ENCODE measurements at regions not wholly inside any gene's neighbourhood (a gene's known extent, or its start where the extent isn't known, plus 50 kb on each side); places are given as distances from the start of the nearest gene placed in this dataset.
"Not testable (repeated sequence)": the region's sequence is repeated elsewhere in the genome, so short reads cannot be mapped to it uniquely, and the experiment has no call there.

- ATAC-seq (replicated peaks): no peak
- Mint-ChIP-seq H3K9me3 (no peaks in the 10 kb centered on the region), H3K36me3 (ENCODE audit: low read depth) (no peaks in the 10 kb centered on the region), H3K4me1 (no peaks in the 10 kb centered on the region), H3K27me3 (no peaks in the 10 kb centered on the region), H3K4me3 (no peak overlapping the region), H3K27ac (no peak overlapping the region)
Observed at GRCh38 chr3:82128271-82128670, 366.8 kb upstream of the GBE1 start.

- Mint-ChIP-seq H3K4me1 (no peaks in the 10 kb centered on the region), H3K9me3 (no peaks in the 10 kb centered on the region), H3K4me3 (no peak overlapping the region), H3K36me3 (ENCODE audit: low read depth) (no peaks in the 10 kb centered on the region), H3K27ac (no peak overlapping the region), H3K27me3 (no peaks in the 10 kb centered on the region)
- no peak for ATAC-seq (replicated peaks)
Observed at GRCh38 chr3:82122554-82123345, 361.3 kb upstream of the GBE1 start.

- H3K36me3 Mint-ChIP-seq (ENCODE audit: low read depth): no peaks in the 10 kb centered on the region
- peaks cover 13% of the 10 kb centered on the region for H3K9me3 Mint-ChIP-seq
- H3K4me1 Mint-ChIP-seq: no peaks in the 10 kb centered on the region
Observed at GRCh38 chr3:82114589-82114988, 353.1 kb upstream of the GBE1 start.

GRCh38 chr3:82110721-82111120, 349.3 kb upstream of the GBE1 start:
- H3K27ac Mint-ChIP-seq; H3K27me3 Mint-ChIP-seq; H3K36me3 Mint-ChIP-seq (ENCODE audit: low read depth); ATAC-seq (replicated peaks); H3K4me1 Mint-ChIP-seq; H3K4me3 Mint-ChIP-seq: not testable (repeated sequence)
- H3K9me3 Mint-ChIP-seq: peaks cover 13% of the 10 kb centered on the region

More at GRCh38 chr3:82114589-82114988, 353.1 kb upstream of the GBE1 start:
- H3K27ac Mint-ChIP-seq: no peak overlapping the region
- peaks cover 3% of the 10 kb centered on the region for H3K27me3 Mint-ChIP-seq
- H3K4me3 Mint-ChIP-seq: no peak overlapping the region
- no peak for ATAC-seq (replicated peaks)

- Mint-ChIP-seq H3K4me3 (no peak overlapping the region), H3K36me3 (ENCODE audit: low read depth) (no peaks in the 10 kb centered on the region), H3K4me1 (no peaks in the 10 kb centered on the region), H3K27me3 (peaks cover 3% of the 10 kb centered on the region), H3K27ac (no peak overlapping the region), H3K9me3 (no peaks in the 10 kb centered on the region)
- no peak for ATAC-seq (replicated peaks)
Observed at GRCh38 chr3:82103241-82103640, 341.8 kb upstream of the GBE1 start.

- peaks cover 3% of the 10 kb centered on the region for H3K27me3 Mint-ChIP-seq
- H3K27ac Mint-ChIP-seq: no peak overlapping the region
- no peak overlapping the region for H3K4me3 Mint-ChIP-seq
- no peaks in the 10 kb centered on the region for H3K36me3 Mint-ChIP-seq (ENCODE audit: low read depth)
- ATAC-seq (replicated peaks): no peak
- H3K4me1 Mint-ChIP-seq: no peaks in the 10 kb centered on the region
- no peaks in the 10 kb centered on the region for H3K9me3 Mint-ChIP-seq
Observed at GRCh38 chr3:82100378-82100777, 338.9 kb upstream of the GBE1 start.

GRCh38 chr3:82093641-82094040, 332.2 kb upstream of the GBE1 start:
- Mint-ChIP-seq H3K27ac (no peak overlapping the region), H3K9me3 (no peaks in the 10 kb centered on the region), H3K4me1 (no peaks in the 10 kb centered on the region), H3K4me3 (no peak overlapping the region), H3K27me3 (no peaks in the 10 kb centered on the region), H3K36me3 (ENCODE audit: low read depth) (no peaks in the 10 kb centered on the region)
- ATAC-seq (replicated peaks): no peak

- Mint-ChIP-seq H3K36me3 (ENCODE audit: low read depth) (no peaks in the 10 kb centered on the region), H3K4me3 (no peak overlapping the region), H3K9me3 (no peaks in the 10 kb centered on the region), H3K27ac (no peak overlapping the region), H3K27me3 (no peaks in the 10 kb centered on the region), H3K4me1 (no peaks in the 10 kb centered on the region)
- ATAC-seq (replicated peaks): no peak
Observed at GRCh38 chr3:82088749-82089148, 327.3 kb upstream of the GBE1 start.

GRCh38 chr3:82087958-82088357, 326.5 kb upstream of the GBE1 start:
- ATAC-seq (replicated peaks): no peak
- Mint-ChIP-seq H3K4me1 (no peaks in the 10 kb centered on the region), H3K36me3 (ENCODE audit: low read depth) (no peaks in the 10 kb centered on the region), H3K9me3 (no peaks in the 10 kb centered on the region), H3K27ac (no peak overlapping the region), H3K27me3 (no peaks in the 10 kb centered on the region), H3K4me3 (no peak overlapping the region)

- Mint-ChIP-seq H3K27me3 (no peaks in the 10 kb centered on the region), H3K4me1 (no peaks in the 10 kb centered on the region), H3K9me3 (no peaks in the 10 kb centered on the region), H3K27ac (no peak overlapping the region), H3K4me3 (no peak overlapping the region), H3K36me3 (ENCODE audit: low read depth) (no peaks in the 10 kb centered on the region)
- ATAC-seq (replicated peaks): no peak
Observed at GRCh38 chr3:82085851-82086475, 324.5 kb upstream of the GBE1 start.

GRCh38 chr3:82085356-82085755, 323.9 kb upstream of the GBE1 start:
- Mint-ChIP-seq H3K27me3 (no peaks in the 10 kb centered on the region), H3K36me3 (ENCODE audit: low read depth) (no peaks in the 10 kb centered on the region), H3K4me1 (no peaks in the 10 kb centered on the region), H3K9me3 (no peaks in the 10 kb centered on the region), H3K4me3 (no peak overlapping the region), H3K27ac (no peak overlapping the region)
- ATAC-seq (replicated peaks): no peak

GRCh38 chr3:82084824-82085223, 323.4 kb upstream of the GBE1 start:
- Mint-ChIP-seq H3K27me3 (no peaks in the 10 kb centered on the region), H3K4me3 (no peak overlapping the region), H3K36me3 (ENCODE audit: low read depth) (no peaks in the 10 kb centered on the region), H3K27ac (no peak overlapping the region), H3K4me1 (no peaks in the 10 kb centered on the region), H3K9me3 (no peaks in the 10 kb centered on the region)
- ATAC-seq (replicated peaks): no peak

GRCh38 chr3:82082796-82083195, 321.4 kb upstream of the GBE1 start:
- Mint-ChIP-seq H3K9me3 (no peaks in the 10 kb centered on the region), H3K36me3 (ENCODE audit: low read depth) (no peaks in the 10 kb centered on the region), H3K27me3 (no peaks in the 10 kb centered on the region), H3K27ac (no peak overlapping the region), H3K4me3 (no peak overlapping the region), H3K4me1 (no peaks in the 10 kb centered on the region)
- no peak for ATAC-seq (replicated peaks)

GRCh38 chr3:82081351-82081750, 319.9 kb upstream of the GBE1 start:
- Mint-ChIP-seq H3K4me3 (no peak overlapping the region), H3K27me3 (no peaks in the 10 kb centered on the region), H3K9me3 (no peaks in the 10 kb centered on the region), H3K36me3 (ENCODE audit: low read depth) (no peaks in the 10 kb centered on the region), H3K4me1 (no peaks in the 10 kb centered on the region), H3K27ac (no peak overlapping the region)
- ATAC-seq (replicated peaks): no peak

- H3K27ac Mint-ChIP-seq: no peak overlapping the region
- H3K9me3 Mint-ChIP-seq: no peaks in the 10 kb centered on the region
- no peak for ATAC-seq (replicated peaks)
- H3K27me3 Mint-ChIP-seq: no peaks in the 10 kb centered on the region
- H3K4me3 Mint-ChIP-seq: no peak overlapping the region
- H3K4me1 Mint-ChIP-seq: no peaks in the 10 kb centered on the region
- no peaks in the 10 kb centered on the region for H3K36me3 Mint-ChIP-seq (ENCODE audit: low read depth)
Observed at GRCh38 chr3:82080792-82081191, 319.3 kb upstream of the GBE1 start.
